ENCODE measurements at regions not wholly inside any gene's neighbourhood (a gene's known extent, or its start where the extent isn't known, plus 50 kb on each side); places are given as distances from the start of the nearest gene placed in this dataset.
"Not testable (repeated sequence)": the region's sequence is repeated elsewhere in the genome, so short reads cannot be mapped to it uniquely, and the experiment has no call there.

GRCh38 chr15:20148008-20148407 is 393.6 kb downstream of the GOLGA6L6 start:
- CTCF ChIA-PET; POLR2A ChIA-PET; DNase-seq (ENCODE audit: extremely low spot score): not testable (repeated sequence)

- POLR2A ChIA-PET; CTCF ChIA-PET; DNase-seq (ENCODE audit: extremely low spot score): not testable (repeated sequence)
Measured at GRCh38 chr15:20144333-20145036, 397.1 kb downstream of the GOLGA6L6 start.

GRCh38 chr15:20142906-20143305 is 398.7 kb downstream of the GOLGA6L6 start:
- DNase-seq (ENCODE audit: extremely low spot score); POLR2A ChIA-PET; CTCF ChIA-PET: not testable (repeated sequence)

GRCh38 chr15:20142410-20142809 is 399.2 kb downstream of the GOLGA6L6 start:
- CTCF ChIA-PET, POLR2A ChIA-PET: not testable (repeated sequence)

GRCh38 chr15:20124668-20125067 is 416.9 kb downstream of the GOLGA6L6 start:
- DNase-seq (ENCODE audit: extremely low spot score); CTCF ChIA-PET; POLR2A ChIA-PET: not testable (repeated sequence)

More at GRCh38 chr15:20142410-20142809, 399.2 kb downstream of the GOLGA6L6 start:
- not testable (repeated sequence) for DNase-seq (ENCODE audit: extremely low spot score)

GRCh38 chr15:20106026-20106425 is 435.6 kb downstream of the GOLGA6L6 start:
- ChIA-PET POLR2A (no interaction called here), CTCF (no interaction called here)
- DNase-seq (ENCODE audit: extremely low spot score), result no peak
- TF ChIP-seq ELF4 (IDR thresholded peaks at IDR 0.05) (no peak), SUZ12 (IDR thresholded peaks at IDR 0.05) (no peak), NFRKB (IDR thresholded peaks at IDR 0.05) (no peak), L3MBTL2 (conservative IDR thresholded peaks at IDR 0.05) (no peak), FOXA1 (IDR thresholded peaks at IDR 0.05) (no peak), BHLHE40 (IDR thresholded peaks at IDR 0.05; ENCODE audit: borderline replicate concordance) (no peak), CTBP1 (IDR thresholded peaks at IDR 0.05; ENCODE audit: borderline replicate concordance) (no peak), LEF1 (IDR thresholded peaks at IDR 0.05; ENCODE audit: borderline replicate concordance) (no peak), TARDBP (IDR thresholded peaks at IDR 0.05) (no peak), FOXK2 (IDR thresholded peaks at IDR 0.05) (no peak)

GRCh38 chr15:20105011-20105990 is 436.3 kb downstream of the GOLGA6L6 start:
- POLR2A ChIA-PET; CTCF ChIA-PET; DNase-seq (ENCODE audit: extremely low spot score): not testable (repeated sequence)

- DNase-seq (ENCODE audit: extremely low spot score); CTCF ChIA-PET; POLR2A ChIA-PET: not testable (repeated sequence)
Measured at GRCh38 chr15:20104551-20104950, 437.0 kb downstream of the GOLGA6L6 start.

GRCh38 chr15:20102862-20103261 is 438.7 kb downstream of the GOLGA6L6 start:
- CTCF ChIA-PET; DNase-seq (ENCODE audit: extremely low spot score); POLR2A ChIA-PET: not testable (repeated sequence)

GRCh38 chr15:20102209-20102608 is 439.4 kb downstream of the GOLGA6L6 start:
- CTCF ChIA-PET, result not testable (repeated sequence)

GRCh38 chr15:20101281-20101680 is 440.3 kb downstream of the GOLGA6L6 start:
- CTCF ChIA-PET; POLR2A ChIA-PET; DNase-seq (ENCODE audit: extremely low spot score): not testable (repeated sequence)

More at GRCh38 chr15:20102209-20102608, 439.4 kb downstream of the GOLGA6L6 start:
- DNase-seq (ENCODE audit: extremely low spot score); POLR2A ChIA-PET: not testable (repeated sequence)

GRCh38 chr15:20100604-20101270 is 440.9 kb downstream of the GOLGA6L6 start:
- CTCF ChIA-PET; DNase-seq (ENCODE audit: extremely low spot score); POLR2A ChIA-PET: not testable (repeated sequence)

GRCh38 chr15:20095699-20096303 is 445.8 kb downstream of the GOLGA6L6 start:
- DNase-seq (ENCODE audit: extremely low spot score); POLR2A ChIA-PET; CTCF ChIA-PET: not testable (repeated sequence)

GRCh38 chr15:20089541-20089940 is 452.1 kb downstream of the GOLGA6L6 start:
- CTCF ChIA-PET; DNase-seq (ENCODE audit: extremely low spot score); POLR2A ChIA-PET: not testable (repeated sequence)

- CTCF ChIA-PET; DNase-seq (ENCODE audit: extremely low spot score); POLR2A ChIA-PET: not testable (repeated sequence)
Measured at GRCh38 chr15:20084026-20084425, 457.6 kb downstream of the GOLGA6L6 start.

GRCh38 chr15:20074082-20074481 is 467.5 kb downstream of the GOLGA6L6 start:
- DNase-seq (ENCODE audit: extremely low spot score); CTCF ChIA-PET: not testable (repeated sequence)

More at GRCh38 chr15:20074082-20074481, 467.5 kb downstream of the GOLGA6L6 start:
- POLR2A ChIA-PET, result not testable (repeated sequence)

Data from HEK293T (cell line).